CD4-positive, CD25-positive, alpha-beta regulatory T cell (primary cell): ENCODE measurements at regions not wholly inside any gene's neighbourhood (a gene's known extent, or its start where the extent isn't known, plus 50 kb on each side); places are given as distances from the start of the nearest gene placed in this dataset.

Source experiments
- ATAC-seq, 2 donors: fragments of 150-1000 bp; cut with Tn5 transposase; one replicate each; pipeline ENCODE4 v1.10.0; 2021; ENCODE audit warnings: low read depth in 2 of 2, moderate number of reproducible peaks in 2 of 2, moderate library complexity in 1 of 2
- DNase-seq, 3 donors: peaks; one replicate each; pipeline versions ENCODE4 v3.0.0 to v3.0.0-alpha.2; 2012 to 2022; ENCODE audit warnings: mixed read lengths in 1 of 3
- H3K27ac ChIP-seq: one replicate; pipeline ENCODE4 v1.7.0; 2013; ENCODE audit warnings: mild to moderate bottlenecking, low read length; ENCODE audit not compliant: insufficient read depth, poor library complexity, severe bottlenecking
- H3K27me3 ChIP-seq: one replicate; pipeline ENCODE4 v1.7.0; 2013; ENCODE audit warnings: low read length; ENCODE audit not compliant: control insufficient read depth, insufficient read depth
- H3K36me3 ChIP-seq: one replicate; pipeline ENCODE4 v1.7.0; 2013; ENCODE audit warnings: mild to moderate bottlenecking, low read length, moderate library complexity; ENCODE audit not compliant: control insufficient read depth, insufficient read depth
- H3K4me1 ChIP-seq: 2 replicates; pipeline ENCODE4 v1.7.0; 2013; ENCODE audit warnings: mild to moderate bottlenecking, low read length; ENCODE audit not compliant: insufficient read depth, control insufficient read depth, poor library complexity, severe bottlenecking
- H3K4me3 ChIP-seq: one replicate; pipeline ENCODE4 v1.7.0; 2013; ENCODE audit warnings: low read depth, mild to moderate bottlenecking, low read length, moderate library complexity
- H3K9me3 ChIP-seq, 2 experiments: 1 replicate in 1 of 2; 2 replicates in 1 of 2; pipeline ENCODE4 v1.7.0; 2013; ENCODE audit warnings: low read length in 2 of 2, mild to moderate bottlenecking in 1 of 2, moderate library complexity in 1 of 2; ENCODE audit not compliant: control insufficient read depth in 2 of 2
- H3K27ac Mint-ChIP-seq, 3 donors: one replicate each; pipeline ENCODE4 v1.8.0; 2020 to 2022; ENCODE audit warnings: mild to moderate bottlenecking in 3 of 3, mixed read lengths in 3 of 3, moderate library complexity in 2 of 3
- H3K27me3 Mint-ChIP-seq: one replicate; pipeline ENCODE4 v1.8.0; 2022; ENCODE audit warnings: mild to moderate bottlenecking, mixed read lengths
- H3K36me3 Mint-ChIP-seq: one replicate; pipeline ENCODE4 v1.8.0; 2020; ENCODE audit warnings: mixed read lengths
- H3K4me1 Mint-ChIP-seq, 4 donors: one replicate each; pipeline ENCODE4 v1.8.0; 2020 to 2022; ENCODE audit warnings: mixed read lengths in 4 of 4, mild to moderate bottlenecking in 1 of 4
- H3K4me3 Mint-ChIP-seq, 4 donors: one replicate each; pipeline ENCODE4 v1.8.0; 2020 to 2022; ENCODE audit warnings: mild to moderate bottlenecking in 4 of 4, mixed read lengths in 4 of 4, moderate library complexity in 3 of 4
- H3K9me3 Mint-ChIP-seq, 7 donors: one replicate each; pipeline ENCODE4 v1.8.0; 2020 to 2022; ENCODE audit warnings: mixed read lengths in 7 of 7, mild to moderate bottlenecking in 3 of 7, moderate library complexity in 2 of 7

DNA sequence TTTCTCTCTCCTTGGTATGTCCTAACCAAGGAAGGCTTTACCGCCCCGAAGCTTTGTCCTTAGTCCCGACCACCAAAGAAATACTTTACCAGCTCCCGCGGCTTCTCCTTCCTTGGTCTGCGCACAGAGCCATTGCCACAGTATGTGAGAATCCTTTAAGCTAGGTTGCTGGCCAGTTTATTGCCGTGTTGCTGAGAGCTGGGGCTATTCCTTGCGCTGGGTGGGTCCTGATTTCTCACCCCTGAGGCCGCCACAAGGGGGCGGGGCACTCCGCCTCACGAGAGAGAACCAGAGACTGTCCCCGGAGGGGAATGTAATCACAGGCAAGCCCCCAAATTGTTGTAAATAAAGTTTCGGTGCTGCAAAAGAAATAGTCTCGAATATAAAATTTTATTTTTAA lies 331.0 kb upstream of the PCDH10 start:
- Histone ChIP-seq H3K4me3 (no peak overlapping the region), H3K27me3 (no peaks in the 10 kb centered on the region), H3K36me3 (no peaks in the 10 kb centered on the region), H3K9me3 (peaks cover 2 to 5% of the 10 kb centered on the region in 2 experiments), H3K27ac (no peak overlapping the region), H3K4me1 (no peaks in the 10 kb centered on the region)
- no peak overlapping the region for H3K27ac Mint-ChIP-seq
- no peak overlapping the region for H3K4me3 Mint-ChIP-seq
- DNase-seq (no peak), ATAC-seq (no peak)
- no peaks in the 10 kb centered on the region for H3K36me3 Mint-ChIP-seq
- H3K27me3 Mint-ChIP-seq = no peaks in the 10 kb centered on the region
- peaks cover 0 to 24% (median 5%) of the 10 kb centered on the region in 7 donors for H3K9me3 Mint-ChIP-seq
- H3K4me1 Mint-ChIP-seq = no peaks in the 10 kb centered on the region

DNA sequence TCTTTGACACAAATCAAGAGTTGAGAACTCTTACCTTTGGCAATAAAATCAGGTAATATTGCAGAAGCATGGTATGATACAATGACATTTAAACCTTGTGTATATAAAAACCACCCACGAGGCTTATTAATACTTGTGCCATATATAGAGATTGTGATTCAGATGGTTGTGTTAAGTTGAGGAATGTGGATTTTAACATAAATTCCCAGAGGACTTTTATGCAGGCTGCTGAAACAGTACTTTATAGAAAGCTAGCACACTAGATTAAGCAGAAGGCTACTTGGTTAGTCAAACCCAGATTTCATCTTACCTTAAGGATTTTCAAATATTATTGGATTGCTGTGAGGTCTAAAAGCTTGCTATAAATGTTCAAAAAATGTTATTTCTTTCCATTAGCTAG lies 325.7 kb upstream of the PCDH10 start:
- Mint-ChIP-seq H3K27me3 (no peaks in the 10 kb centered on the region), H3K36me3 (no peaks in the 10 kb centered on the region)
- no peak for ATAC-seq

DNA sequence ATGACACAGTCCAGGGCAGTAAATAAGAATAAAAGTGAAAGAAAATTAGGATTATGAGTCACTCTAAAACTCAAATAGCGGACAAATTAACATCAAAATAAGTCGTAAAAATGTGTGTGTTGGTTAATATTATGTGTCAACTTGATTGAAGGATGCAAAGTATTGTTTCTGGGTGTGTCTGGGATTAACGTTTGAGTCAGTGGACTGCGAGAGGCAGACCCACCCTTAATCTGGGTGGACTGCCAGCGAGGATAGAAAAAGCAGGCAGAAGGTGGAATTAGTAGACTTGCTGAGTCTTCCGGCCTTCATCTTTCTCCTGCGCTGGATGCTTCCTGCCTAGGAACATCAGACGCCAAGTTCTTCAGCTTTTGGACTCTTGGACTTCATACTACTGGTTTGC lies 324.3 kb upstream of the PCDH10 start:
- H3K4me3 ChIP-seq = no peak overlapping the region
- Mint-ChIP-seq H3K4me3 (no peak overlapping the region), H3K27ac (no peak overlapping the region), H3K9me3 (peaks cover 2 to 30% (median 7%) of the 10 kb centered on the region in 7 donors), H3K4me1 (no peaks in the 10 kb centered on the region), H3K27me3 (no peaks in the 10 kb centered on the region), H3K36me3 (no peaks in the 10 kb centered on the region)
- H3K27me3 ChIP-seq = no peaks in the 10 kb centered on the region
- H3K9me3 ChIP-seq = no peaks in the 10 kb centered on the region
- no peaks in the 10 kb centered on the region for H3K4me1 ChIP-seq
- H3K27ac ChIP-seq = no peak overlapping the region
- no peak for ATAC-seq
- DNase-seq = no peak
- H3K36me3 ChIP-seq = no peaks in the 10 kb centered on the region

More for the DNA sequence above, 325.7 kb upstream of the PCDH10 start:
- no peak overlapping the region for H3K4me3 ChIP-seq
- H3K27me3 ChIP-seq = no peaks in the 10 kb centered on the region
- no peaks in the 10 kb centered on the region for H3K36me3 ChIP-seq
- DNase-seq = no peak
- H3K9me3 ChIP-seq = no peaks in the 10 kb centered on the region
- H3K4me1 ChIP-seq = no peaks in the 10 kb centered on the region
- Mint-ChIP-seq H3K4me3 (no peak overlapping the region), H3K27ac (no peak overlapping the region), H3K4me1 (no peaks in the 10 kb centered on the region), H3K9me3 (peaks cover 0 to 28% (median 4%) of the 10 kb centered on the region in 7 donors)
- H3K27ac ChIP-seq = no peak overlapping the region

DNA sequence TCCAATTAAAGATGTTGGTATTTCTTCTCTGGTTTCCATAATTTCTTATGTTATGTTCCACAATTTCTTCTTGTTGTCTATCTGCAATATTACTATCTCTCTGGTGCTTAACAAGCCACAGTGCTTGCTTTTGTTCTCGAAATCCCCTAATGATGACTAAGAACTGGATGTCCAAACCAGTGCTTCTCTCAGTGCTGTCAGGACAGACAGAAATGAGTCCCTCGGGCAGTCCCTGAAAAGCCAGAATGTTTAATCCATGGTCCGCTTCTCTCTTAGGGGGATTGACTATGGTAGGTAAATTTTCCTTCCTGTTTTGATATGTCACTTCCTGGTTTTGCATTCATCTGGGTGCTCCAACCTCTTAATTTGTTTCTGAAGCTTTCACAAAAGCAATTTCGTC lies 321.6 kb upstream of the PCDH10 start:
- H3K9me3 Mint-ChIP-seq = peaks cover 2 to 28% (median 8%) of the 10 kb centered on the region in 7 donors
- H3K27me3 Mint-ChIP-seq = no peaks in the 10 kb centered on the region
- Histone ChIP-seq H3K9me3 (peaks cover 0 to 4% of the 10 kb centered on the region in 2 experiments), H3K27ac (no peak overlapping the region), H3K27me3 (no peaks in the 10 kb centered on the region), H3K4me3 (no peak overlapping the region), H3K36me3 (no peaks in the 10 kb centered on the region), H3K4me1 (no peaks in the 10 kb centered on the region)
- no peak for DNase-seq
- H3K4me1 Mint-ChIP-seq = no peaks in the 10 kb centered on the region
- no peak overlapping the region for H3K27ac Mint-ChIP-seq
- no peak for ATAC-seq
- H3K36me3 Mint-ChIP-seq = no peaks in the 10 kb centered on the region
- no peak overlapping the region for H3K4me3 Mint-ChIP-seq

DNA sequence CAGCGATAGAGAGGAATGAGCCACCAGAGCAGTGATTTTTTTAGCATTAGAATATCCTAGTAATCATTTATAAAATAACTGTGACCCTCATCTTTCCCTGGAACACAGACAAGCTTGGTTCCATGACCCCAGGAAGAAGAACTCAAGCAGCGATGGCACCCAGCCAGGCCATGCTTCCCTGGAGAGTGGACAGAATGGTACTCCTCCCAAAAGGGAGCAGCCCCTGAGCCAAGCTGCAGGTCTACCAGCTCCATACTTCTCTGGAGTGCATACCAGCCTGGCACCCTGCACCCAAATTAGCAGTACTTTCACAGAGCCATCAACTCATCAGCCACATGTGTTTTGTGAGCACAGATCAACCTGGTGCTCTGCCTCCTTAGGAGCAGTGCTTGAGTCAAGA lies 310.9 kb upstream of the PCDH10 start:
- H3K27me3 Mint-ChIP-seq = no peaks in the 10 kb centered on the region
- H3K27me3 ChIP-seq = no peaks in the 10 kb centered on the region
- H3K36me3 Mint-ChIP-seq = no peaks in the 10 kb centered on the region
- H3K27ac ChIP-seq = no peak overlapping the region
- no peak overlapping the region for H3K4me3 Mint-ChIP-seq
- ATAC-seq = no peak
- no peaks in the 10 kb centered on the region for H3K4me1 Mint-ChIP-seq
- no peaks in the 10 kb centered on the region for H3K4me1 ChIP-seq
- H3K27ac Mint-ChIP-seq = no peak overlapping the region
- H3K36me3 ChIP-seq = no peaks in the 10 kb centered on the region
- H3K4me3 ChIP-seq = no peak overlapping the region
- H3K9me3 Mint-ChIP-seq = peaks cover 0 to 24% (median 9%) of the 10 kb centered on the region in 7 donors
- no peak for DNase-seq
- H3K9me3 ChIP-seq = peaks cover 0 to 5% of the 10 kb centered on the region in 2 experiments

DNA sequence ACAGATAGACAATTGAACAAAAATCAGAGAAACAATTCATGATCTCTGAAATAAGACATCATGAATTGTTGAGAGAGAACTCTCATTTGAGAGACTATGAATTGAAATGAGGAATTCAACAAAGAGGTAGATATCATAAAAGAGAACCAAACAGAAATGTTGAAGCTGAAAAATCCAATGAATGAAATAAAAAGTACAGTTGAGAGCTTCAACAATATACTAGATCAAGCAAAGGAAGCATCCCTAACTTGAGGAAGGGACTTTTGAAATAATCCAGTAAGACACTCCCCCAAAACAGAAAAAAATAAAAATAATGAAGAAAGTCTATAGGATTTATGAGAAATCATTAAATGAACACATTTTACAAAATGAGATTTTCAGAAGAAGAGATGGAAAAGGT lies 310.0 kb upstream of the PCDH10 start:
- Mint-ChIP-seq H3K9me3 (peaks cover 0 to 24% (median 12%) of the 10 kb centered on the region in 7 donors), H3K27ac (no peak overlapping the region), H3K4me1 (no peaks in the 10 kb centered on the region), H3K4me3 (no peak overlapping the region), H3K36me3 (no peaks in the 10 kb centered on the region), H3K27me3 (no peaks in the 10 kb centered on the region)
- no peaks in the 10 kb centered on the region for H3K36me3 ChIP-seq
- H3K27ac ChIP-seq = no peak overlapping the region
- no peak for ATAC-seq
- no peak overlapping the region for H3K4me3 ChIP-seq
- DNase-seq = no peak
- H3K9me3 ChIP-seq = peaks cover 0 to 5% of the 10 kb centered on the region in 2 experiments
- no peaks in the 10 kb centered on the region for H3K27me3 ChIP-seq
- no peaks in the 10 kb centered on the region for H3K4me1 ChIP-seq

DNA sequence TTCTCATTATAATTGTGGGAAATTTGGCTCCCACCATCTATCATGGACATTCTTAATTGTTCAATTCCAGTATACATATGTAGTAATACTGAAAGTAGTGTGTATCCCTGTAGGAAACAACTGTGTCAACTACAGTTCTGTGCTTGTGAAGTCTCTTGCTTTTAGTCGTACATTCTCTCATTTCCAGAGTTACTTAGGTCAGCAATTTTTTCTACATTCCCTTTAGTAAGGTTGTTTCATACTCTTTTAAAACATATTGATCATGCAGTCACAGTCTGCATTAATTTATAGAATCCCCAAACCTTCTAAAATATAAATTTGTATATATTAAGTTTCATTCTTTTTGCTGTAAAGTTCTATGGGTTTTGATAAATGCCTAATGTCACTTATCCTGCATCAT lies 289.2 kb upstream of the PCDH10 start:
- H3K27me3 Mint-ChIP-seq = no peaks in the 10 kb centered on the region
- H3K4me1 Mint-ChIP-seq = no peaks in the 10 kb centered on the region
- no peaks in the 10 kb centered on the region for H3K27me3 ChIP-seq
- H3K9me3 ChIP-seq = no peaks in the 10 kb centered on the region
- H3K9me3 Mint-ChIP-seq = peaks cover 0 to 14% (median 4%) of the 10 kb centered on the region in 7 donors
- no peaks in the 10 kb centered on the region for H3K4me1 ChIP-seq
- H3K36me3 Mint-ChIP-seq = no peaks in the 10 kb centered on the region
- H3K4me3 ChIP-seq = no peak overlapping the region
- DNase-seq (no peak), ATAC-seq (no peak)
- no peak overlapping the region for H3K27ac Mint-ChIP-seq
- H3K4me3 Mint-ChIP-seq = no peak overlapping the region
- H3K27ac ChIP-seq = no peak overlapping the region
- H3K36me3 ChIP-seq = no peaks in the 10 kb centered on the region

DNA sequence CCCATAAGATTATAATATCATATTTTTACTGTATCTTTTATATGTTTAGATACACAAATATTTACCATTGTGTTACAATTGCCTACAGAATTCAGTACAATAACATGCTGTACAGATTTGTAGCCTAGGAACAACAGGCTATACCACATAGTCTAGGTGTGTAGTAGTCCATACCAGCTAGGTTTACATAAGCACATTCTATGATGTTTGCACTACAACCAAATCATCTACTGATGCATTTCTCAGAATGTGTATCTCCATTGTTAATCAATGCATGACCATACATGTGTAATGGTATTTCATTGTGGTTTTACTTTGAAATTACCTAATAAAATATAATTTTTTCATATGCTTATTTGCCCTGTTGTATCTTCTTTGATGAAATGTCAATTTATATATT lies 288.1 kb upstream of the PCDH10 start:
- no peaks in the 10 kb centered on the region for H3K27me3 Mint-ChIP-seq
- H3K9me3 ChIP-seq = no peaks in the 10 kb centered on the region
- H3K9me3 Mint-ChIP-seq = peaks cover 0 to 14% (median 6%) of the 10 kb centered on the region in 7 donors
- H3K4me3 ChIP-seq = no peak overlapping the region
- DNase-seq (no peak), ATAC-seq (no peak)
- H3K4me1 ChIP-seq = no peaks in the 10 kb centered on the region
- no peaks in the 10 kb centered on the region for H3K36me3 Mint-ChIP-seq
- no peaks in the 10 kb centered on the region for H3K4me1 Mint-ChIP-seq
- H3K27ac Mint-ChIP-seq = no peak overlapping the region
- no peak overlapping the region for H3K27ac ChIP-seq
- no peaks in the 10 kb centered on the region for H3K36me3 ChIP-seq
- H3K27me3 ChIP-seq = no peaks in the 10 kb centered on the region
- no peak overlapping the region for H3K4me3 Mint-ChIP-seq
